ENCODE measurements at regions not wholly inside any gene's neighbourhood (a gene's known extent, or its start where the extent isn't known, plus 50 kb on each side); places are given as distances from the start of the nearest gene placed in this dataset.
A peak's percentile ranks its signal among the peaks of the same experiment; 100 is the strongest.

- ChIA-PET POLR2A (ENCODE audit: low non-redundant PET) (no interaction called here), CTCF (no interaction called here)
- Histone ChIP-seq H3K36me3 (ENCODE audit: insufficient read depth, low read length, poor library complexity, severe bottlenecking) (no peaks in the 10 kb centered on the region), H3K9me3 (ENCODE audit: low read depth, low read length, poor library complexity, severe bottlenecking) (no peaks in the 10 kb centered on the region), H3K4me3 (ENCODE audit: low read depth, low read length, poor library complexity, severe bottlenecking) (no peak overlapping the region), H3K27me3 (replicated peaks; ENCODE audit: insufficient read depth, low read depth, low read length, poor library complexity) (peaks cover 11% of the 10 kb centered on the region), H3K4me1 (ENCODE audit: insufficient read depth, low read length, poor library complexity, severe bottlenecking) (no peaks in the 10 kb centered on the region), H3K27ac (ENCODE audit: low read depth, low read length, poor library complexity, severe bottlenecking) (no peak overlapping the region)
- no peak for TF ChIP-seq EZH2 (IDR thresholded peaks at IDR 0.05; ENCODE audit: borderline replicate concordance, low read depth, low read length, poor library complexity, severe bottlenecking)
- TF ChIP-seq CTCF (conservative IDR thresholded peaks at IDR 0.05; ENCODE audit: low read depth, low read length), result no peak
- DNase-seq (ENCODE audit: low spot score), result no peak
- intact Hi-C loops (cut with micrococcal nuclease; ENCODE audit: unreplicated experiment), result no loop called here
- no TSS peak for BruUV-seq (replicated peaks)
Measured at GRCh38 chr1:239960366-239960765, 131.3 kb upstream of the FMN2 start.

- no TSS peak for BruUV-seq (replicated peaks)
- CTCF ChIA-PET, result interaction anchor here (0.8 kb wide), 1 partner anchor 16 kb away, joined by 3 read pairs; no protein-coding TSS in a partner anchor
- TF ChIP-seq EZH2 (IDR thresholded peaks at IDR 0.05; ENCODE audit: borderline replicate concordance, low read depth, low read length, poor library complexity, severe bottlenecking) (no peak), CTCF (conservative IDR thresholded peaks at IDR 0.05; ENCODE audit: low read depth, low read length) (no peak)
- Histone ChIP-seq H3K27me3 (replicated peaks; ENCODE audit: insufficient read depth, low read depth, low read length, poor library complexity) (peaks cover 4% of the 10 kb centered on the region), H3K4me3 (ENCODE audit: low read depth, low read length, poor library complexity, severe bottlenecking) (no peak overlapping the region), H3K27ac (ENCODE audit: low read depth, low read length, poor library complexity, severe bottlenecking) (no peak overlapping the region), H3K36me3 (ENCODE audit: insufficient read depth, low read length, poor library complexity, severe bottlenecking) (no peaks in the 10 kb centered on the region), H3K9me3 (ENCODE audit: low read depth, low read length, poor library complexity, severe bottlenecking) (no peaks in the 10 kb centered on the region), H3K4me1 (ENCODE audit: insufficient read depth, low read length, poor library complexity, severe bottlenecking) (no peaks in the 10 kb centered on the region)
- intact Hi-C loops (cut with micrococcal nuclease; ENCODE audit: unreplicated experiment), result no loop called here
- no peak for DNase-seq (ENCODE audit: low spot score)
- POLR2A ChIA-PET (ENCODE audit: low non-redundant PET), result no interaction called here
Measured at GRCh38 chr1:239963856-239964255, 127.8 kb upstream of the FMN2 start.

- H3K9me3 ChIP-seq (ENCODE audit: low read depth, low read length, poor library complexity, severe bottlenecking), result no peaks in the 10 kb centered on the region
- no peak overlapping the region for H3K27ac ChIP-seq (ENCODE audit: low read depth, low read length, poor library complexity, severe bottlenecking)
- no peaks in the 10 kb centered on the region for H3K27me3 ChIP-seq (replicated peaks; ENCODE audit: insufficient read depth, low read depth, low read length, poor library complexity)
- H3K4me3 ChIP-seq (ENCODE audit: low read depth, low read length, poor library complexity, severe bottlenecking), result no peak overlapping the region
- BruUV-seq (replicated peaks), result no TSS peak
- POLR2A ChIA-PET (ENCODE audit: low non-redundant PET), result no interaction called here
- intact Hi-C loops (cut with micrococcal nuclease; ENCODE audit: unreplicated experiment), result loop anchor here (1.0 kb wide), 1 partner anchor 25 kb away; no protein-coding TSS in a partner anchor
- DNase-seq (ENCODE audit: low spot score), result peak; percentile 30
- CTCF ChIA-PET, result no interaction called here
- TF ChIP-seq CTCF (conservative IDR thresholded peaks at IDR 0.05; ENCODE audit: low read depth, low read length), result peak; percentile 75
- TF ChIP-seq EZH2 (IDR thresholded peaks at IDR 0.05; ENCODE audit: borderline replicate concordance, low read depth, low read length, poor library complexity, severe bottlenecking), result no peak
- no peaks in the 10 kb centered on the region for H3K4me1 ChIP-seq (ENCODE audit: insufficient read depth, low read length, poor library complexity, severe bottlenecking)
- no peaks in the 10 kb centered on the region for H3K36me3 ChIP-seq (ENCODE audit: insufficient read depth, low read length, poor library complexity, severe bottlenecking)
Measured at GRCh38 chr1:239976130-239976968, 115.3 kb upstream of the FMN2 start.
